Adrenal gland (tissue), 5 donors: ENCODE measurements at regions not wholly inside any gene's neighbourhood (a gene's known extent, or its start where the extent isn't known, plus 50 kb on each side); places are given as distances from the start of the nearest gene placed in this dataset.

Source experiments
- POLR2A ChIP-seq, 2 donors: fragments of 450-650 bp; IDR thresholded peaks; one replicate each; pipeline ENCODE4 v1.6.1; 2017; ENCODE audit warnings: antibody characterized with exemption in 2 of 2, mild to moderate bottlenecking in 2 of 2, moderate library complexity in 1 of 2
- TF ChIP-seq, protein P1 (sequence below), 6 experiments: fragments of 450-650 bp in 4 of 6; fragments of 200-600 bp in 2 of 6; sonication (generic) in 1 of 6; IDR thresholded peaks; 1 replicate in 5 of 6; 2 replicates in 1 of 6; pipeline versions ENCODE4 v1.5.1 to v1.8.0; 2016 to 2021; ENCODE audit warnings: antibody characterized with exemption in 6 of 6, mild to moderate bottlenecking in 2 of 6, moderate library complexity in 1 of 6
- donor health status: DM: no; HTN: no; CAD: no.

GRCh38 chr18:45241271-45241670 is 374.0 kb upstream of the SLC14A2 start:
- TF ChIP-seq, protein P1, sequence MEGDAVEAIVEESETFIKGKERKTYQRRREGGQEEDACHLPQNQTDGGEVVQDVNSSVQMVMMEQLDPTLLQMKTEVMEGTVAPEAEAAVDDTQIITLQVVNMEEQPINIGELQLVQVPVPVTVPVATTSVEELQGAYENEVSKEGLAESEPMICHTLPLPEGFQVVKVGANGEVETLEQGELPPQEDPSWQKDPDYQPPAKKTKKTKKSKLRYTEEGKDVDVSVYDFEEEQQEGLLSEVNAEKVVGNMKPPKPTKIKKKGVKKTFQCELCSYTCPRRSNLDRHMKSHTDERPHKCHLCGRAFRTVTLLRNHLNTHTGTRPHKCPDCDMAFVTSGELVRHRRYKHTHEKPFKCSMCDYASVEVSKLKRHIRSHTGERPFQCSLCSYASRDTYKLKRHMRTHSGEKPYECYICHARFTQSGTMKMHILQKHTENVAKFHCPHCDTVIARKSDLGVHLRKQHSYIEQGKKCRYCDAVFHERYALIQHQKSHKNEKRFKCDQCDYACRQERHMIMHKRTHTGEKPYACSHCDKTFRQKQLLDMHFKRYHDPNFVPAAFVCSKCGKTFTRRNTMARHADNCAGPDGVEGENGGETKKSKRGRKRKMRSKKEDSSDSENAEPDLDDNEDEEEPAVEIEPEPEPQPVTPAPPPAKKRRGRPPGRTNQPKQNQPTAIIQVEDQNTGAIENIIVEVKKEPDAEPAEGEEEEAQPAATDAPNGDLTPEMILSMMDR (IDR thresholded peaks at IDR 0.05) = no peak
- TF ChIP-seq POLR2A (IDR thresholded peaks at IDR 0.05) = no peak
